Neural cell (in vitro differentiated cells): ENCODE measurements at regions not wholly inside any gene's neighbourhood (a gene's known extent, or its start where the extent isn't known, plus 50 kb on each side); places are given as distances from the start of the nearest gene placed in this dataset.

Source experiments
- EP300 ChIP-seq: fragments of 450-650 bp; conservative IDR thresholded peaks from 2 replicates; pipeline ENCODE4 v1.6.1; 2014; ENCODE audit warnings: antibody characterized with exemption, mild to moderate bottlenecking, moderate library complexity; ENCODE audit not compliant: poor library complexity, severe bottlenecking
- TF ChIP-seq, protein P1 (sequence below): fragments of 450-650 bp; IDR thresholded peaks from 2 replicates; pipeline ENCODE4 v1.5.1; 2014; ENCODE audit warnings: antibody characterized with exemption, mild to moderate bottlenecking, moderate library complexity; ENCODE audit not compliant: poor library complexity, severe bottlenecking

DNA sequence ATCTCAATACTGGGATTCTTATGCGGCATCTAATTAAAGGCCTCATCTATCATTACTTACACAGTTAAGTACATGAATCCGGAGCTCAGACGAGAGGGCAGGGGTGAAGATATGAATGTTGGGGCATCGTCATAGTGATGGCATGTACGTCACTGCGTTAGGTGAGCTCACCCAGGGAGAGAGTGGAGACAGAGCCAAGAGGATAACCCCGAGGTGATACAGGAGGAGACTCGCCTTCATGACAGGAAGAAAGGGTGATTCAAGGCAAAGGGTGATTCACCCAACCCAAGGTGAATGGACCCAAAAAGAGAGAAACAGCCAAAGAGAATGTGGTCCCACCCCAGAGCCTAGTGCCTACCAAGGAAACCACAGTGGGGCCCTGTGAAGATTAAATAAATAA, 132.9 kb upstream of the BLID start:
- TF ChIP-seq, protein P1, sequence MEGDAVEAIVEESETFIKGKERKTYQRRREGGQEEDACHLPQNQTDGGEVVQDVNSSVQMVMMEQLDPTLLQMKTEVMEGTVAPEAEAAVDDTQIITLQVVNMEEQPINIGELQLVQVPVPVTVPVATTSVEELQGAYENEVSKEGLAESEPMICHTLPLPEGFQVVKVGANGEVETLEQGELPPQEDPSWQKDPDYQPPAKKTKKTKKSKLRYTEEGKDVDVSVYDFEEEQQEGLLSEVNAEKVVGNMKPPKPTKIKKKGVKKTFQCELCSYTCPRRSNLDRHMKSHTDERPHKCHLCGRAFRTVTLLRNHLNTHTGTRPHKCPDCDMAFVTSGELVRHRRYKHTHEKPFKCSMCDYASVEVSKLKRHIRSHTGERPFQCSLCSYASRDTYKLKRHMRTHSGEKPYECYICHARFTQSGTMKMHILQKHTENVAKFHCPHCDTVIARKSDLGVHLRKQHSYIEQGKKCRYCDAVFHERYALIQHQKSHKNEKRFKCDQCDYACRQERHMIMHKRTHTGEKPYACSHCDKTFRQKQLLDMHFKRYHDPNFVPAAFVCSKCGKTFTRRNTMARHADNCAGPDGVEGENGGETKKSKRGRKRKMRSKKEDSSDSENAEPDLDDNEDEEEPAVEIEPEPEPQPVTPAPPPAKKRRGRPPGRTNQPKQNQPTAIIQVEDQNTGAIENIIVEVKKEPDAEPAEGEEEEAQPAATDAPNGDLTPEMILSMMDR, result no peak
- TF ChIP-seq EP300, result no peak
